Keratinocyte (primary cell): ENCODE measurements at regions not wholly inside any gene's neighbourhood (a gene's known extent, or its start where the extent isn't known, plus 50 kb on each side); places are given as distances from the start of the nearest gene placed in this dataset.

ENCODE experiments used
- DNase-seq: peaks from one replicate; pipeline ENCODE4 v3.0.0-alpha.2; 2011; ENCODE audit warnings: low read depth, missing footprints, low spot score
- FAIRE-seq: peaks from 2 replicates; lab custom pipeline; 2011; peaks lifted over from hg19 to GRCh38; lab: Jason Lieb, UNC
- H2AFZ ChIP-seq: 2 replicates; pipeline ENCODE4 v1.6.0; 2012; ENCODE audit warnings: low read length, control low read depth, inconsistent platforms; ENCODE audit not compliant: control insufficient read depth
- H3K27ac ChIP-seq: 2 replicates; pipeline ENCODE4 v1.5.1; 2011; ENCODE audit warnings: low read length; ENCODE audit not compliant: control insufficient read depth, insufficient read depth
- H3K27me3 ChIP-seq: 3 replicates; pipeline ENCODE4 v1.6.0; 2011; ENCODE audit warnings: low read length; ENCODE audit not compliant: control insufficient read depth, insufficient read depth; ENCODE audit errors: extremely low read depth
- H3K36me3 ChIP-seq, 2 experiments: 2 replicates in 1 of 2; 3 replicates in 1 of 2; pipeline ENCODE4 v1.5.1; 2011; ENCODE audit warnings: low read length in 2 of 2, mild to moderate bottlenecking in 1 of 2; ENCODE audit not compliant: control insufficient read depth in 2 of 2, insufficient read depth in 2 of 2; ENCODE audit errors: extremely low read depth in 1 of 2
- H3K4me1 ChIP-seq: 3 replicates; pipeline ENCODE4 v1.5.1; 2011; ENCODE audit warnings: low read length; ENCODE audit not compliant: control insufficient read depth, insufficient read depth; ENCODE audit errors: extremely low read depth
- H3K4me2 ChIP-seq: 3 replicates; pipeline ENCODE4 v1.6.0; 2011; ENCODE audit warnings: low read depth, low read length; ENCODE audit not compliant: control insufficient read depth, insufficient read depth; ENCODE audit errors: extremely low read depth
- H3K4me3 ChIP-seq, 3 experiments: fragments of 200-600 bp in 1 of 3; sonication (generic) in 1 of 3; 2 replicates in 2 of 3; 3 replicates in 1 of 3; pipeline ENCODE4 v1.5.1; 2011 to 2016; ENCODE audit warnings: low read length in 3 of 3, mild to moderate bottlenecking in 3 of 3, control low read depth in 2 of 3, inconsistent platforms in 1 of 3, low read depth in 1 of 3, mixed read lengths in 1 of 3, mixed run types in 1 of 3, moderate library complexity in 1 of 3; ENCODE audit not compliant: control insufficient read depth in 2 of 3, insufficient read depth in 2 of 3; ENCODE audit errors: extremely low read depth in 1 of 3
- H3K79me2 ChIP-seq: 2 replicates; pipeline ENCODE4 v1.6.0; 2012; ENCODE audit warnings: low read length; ENCODE audit not compliant: control insufficient read depth, insufficient read depth
- H3K9ac ChIP-seq: 3 replicates; pipeline ENCODE4 v1.6.0; 2011; ENCODE audit warnings: low read length; ENCODE audit not compliant: control insufficient read depth, insufficient read depth; ENCODE audit errors: extremely low read depth
- H3K9me1 ChIP-seq: 3 replicates; pipeline ENCODE4 v1.6.0; 2011; ENCODE audit warnings: low read length; ENCODE audit not compliant: control insufficient read depth, insufficient read depth; ENCODE audit errors: extremely low read depth
- H3K9me3 ChIP-seq: 2 replicates; pipeline ENCODE4 v1.5.1; 2012; ENCODE audit warnings: low read depth, low read length; ENCODE audit not compliant: control insufficient read depth
- H4K20me1 ChIP-seq: 3 replicates; pipeline ENCODE4 v1.6.0; 2011; ENCODE audit warnings: low read length; ENCODE audit not compliant: control insufficient read depth, insufficient read depth; ENCODE audit errors: extremely low read depth
- CTCF ChIP-seq, 3 experiments: IDR thresholded peaks in 1 of 3; conservative IDR thresholded peaks in 1 of 3; optimal IDR thresholded peaks in 1 of 3; 2 replicates in 2 of 3; 3 replicates in 1 of 3; pipeline versions ENCODE3 to v1.5.1; 2011; ENCODE audit warnings: low read length in 3 of 3, mild to moderate bottlenecking in 3 of 3, moderate library complexity in 2 of 3, control low read depth in 1 of 3, inconsistent platforms in 1 of 3; ENCODE audit not compliant: insufficient read depth in 2 of 3; ENCODE audit errors: extremely low read depth in 1 of 3
- EZH2 ChIP-seq: IDR thresholded peaks from one replicate; pipeline ENCODE4 v1.6.1; 2012; ENCODE audit warnings: inconsistent platforms, mild to moderate bottlenecking, low read length, moderate library complexity
- dilution Hi-C: fragments of 300-500 bp; cut with MboI; formaldehyde crosslinking; loops from one replicate; pipeline ENCODE4 v1.7.0; 2020; ENCODE audit warnings: low sequenced_read_pairs; ENCODE audit not compliant: extremely low pct_ligation_motif_present

GRCh38 chr1:185679220-185679619 lies 55.0 kb upstream of the HMCN1 start:
- FAIRE-seq (peak; percentile 57), DNase-seq (no peak)
- dilution Hi-C loops, result loop anchor here (10.0 kb wide), 1 partner anchor 384 kb away; no protein-coding TSS in a partner anchor
- Histone ChIP-seq H4K20me1 (no peaks in the 10 kb centered on the region), H3K4me1 (no peaks in the 10 kb centered on the region), H3K4me3 (no peak overlapping the region), H3K79me2 (no peaks in the 10 kb centered on the region), H3K27ac (no peak overlapping the region), H2AFZ (peak overlapping the region; percentile 0), H3K4me2 (no peak overlapping the region), H3K9me1 (no peaks in the 10 kb centered on the region), H3K9me3 (no peaks in the 10 kb centered on the region), H3K27me3 (no peaks in the 10 kb centered on the region), H3K36me3 (no peaks in the 10 kb centered on the region), H3K9ac (no peak overlapping the region)
- no peak for TF ChIP-seq CTCF (optimal IDR thresholded peaks at IDR 0.05 in 1 of 3, IDR thresholded peaks at IDR 0.05 in 1 of 3, conservative IDR thresholded peaks at IDR 0.05 in 1 of 3; ENCODE audit: extremely low read depth in 1 of 3, insufficient read depth in 2 of 3, low read length in 3 of 3)

- H3K79me2 ChIP-seq, result no peaks in the 10 kb centered on the region
- no peak overlapping the region for H3K4me3 ChIP-seq
- DNase-seq, result no peak
- no peak for FAIRE-seq
- H2AFZ ChIP-seq, result no peak overlapping the region
- H3K4me2 ChIP-seq, result no peak overlapping the region
- dilution Hi-C loops, result loop anchor here (10.0 kb wide), 1 partner anchor 382 kb away; no protein-coding TSS in a partner anchor
- no peaks in the 10 kb centered on the region for H3K9me1 ChIP-seq
- H3K9ac ChIP-seq, result no peak overlapping the region
- no peaks in the 10 kb centered on the region for H3K4me1 ChIP-seq
- H3K27ac ChIP-seq, result no peak overlapping the region
- TF ChIP-seq EZH2, result no peak
- TF ChIP-seq CTCF (optimal IDR thresholded peaks at IDR 0.05 in 1 of 3, IDR thresholded peaks at IDR 0.05 in 1 of 3, conservative IDR thresholded peaks at IDR 0.05 in 1 of 3; ENCODE audit: extremely low read depth in 1 of 3, insufficient read depth in 2 of 3, low read length in 3 of 3), result no peak
- no peaks in the 10 kb centered on the region for H4K20me1 ChIP-seq
- H3K36me3 ChIP-seq, result no peaks in the 10 kb centered on the region
- no peaks in the 10 kb centered on the region for H3K9me3 ChIP-seq
- H3K27me3 ChIP-seq, result no peaks in the 10 kb centered on the region
Observed at GRCh38 chr1:185676969-185677368, 57.2 kb upstream of the HMCN1 start.
